B cell (primary cell): ENCODE measurements at regions not wholly inside any gene's neighbourhood (a gene's known extent, or its start where the extent isn't known, plus 50 kb on each side); places are given as distances from the start of the nearest gene placed in this dataset.

Source experiments
- EZH2 ChIP-seq: IDR thresholded peaks from 2 replicates; pipeline ENCODE4 v1.6.1; 2012; ENCODE audit warnings: borderline replicate concordance, low read depth, mild to moderate bottlenecking, moderate library complexity, low read length; ENCODE audit not compliant: insufficient read depth, poor library complexity, severe bottlenecking
- TF ChIP-seq, protein P1 (sequence below): fragments of 200-600 bp; IDR thresholded peaks from one replicate; pipeline ENCODE4 v1.8.0; 2022; ENCODE audit warnings: antibody characterized with exemption, mild to moderate bottlenecking

- TF ChIP-seq, protein P1, sequence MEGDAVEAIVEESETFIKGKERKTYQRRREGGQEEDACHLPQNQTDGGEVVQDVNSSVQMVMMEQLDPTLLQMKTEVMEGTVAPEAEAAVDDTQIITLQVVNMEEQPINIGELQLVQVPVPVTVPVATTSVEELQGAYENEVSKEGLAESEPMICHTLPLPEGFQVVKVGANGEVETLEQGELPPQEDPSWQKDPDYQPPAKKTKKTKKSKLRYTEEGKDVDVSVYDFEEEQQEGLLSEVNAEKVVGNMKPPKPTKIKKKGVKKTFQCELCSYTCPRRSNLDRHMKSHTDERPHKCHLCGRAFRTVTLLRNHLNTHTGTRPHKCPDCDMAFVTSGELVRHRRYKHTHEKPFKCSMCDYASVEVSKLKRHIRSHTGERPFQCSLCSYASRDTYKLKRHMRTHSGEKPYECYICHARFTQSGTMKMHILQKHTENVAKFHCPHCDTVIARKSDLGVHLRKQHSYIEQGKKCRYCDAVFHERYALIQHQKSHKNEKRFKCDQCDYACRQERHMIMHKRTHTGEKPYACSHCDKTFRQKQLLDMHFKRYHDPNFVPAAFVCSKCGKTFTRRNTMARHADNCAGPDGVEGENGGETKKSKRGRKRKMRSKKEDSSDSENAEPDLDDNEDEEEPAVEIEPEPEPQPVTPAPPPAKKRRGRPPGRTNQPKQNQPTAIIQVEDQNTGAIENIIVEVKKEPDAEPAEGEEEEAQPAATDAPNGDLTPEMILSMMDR, result no peak
- TF ChIP-seq EZH2, result no peak
Measured at GRCh38 chr2:116435648-116436047, 1378.8 kb upstream of the DDX18 start.
